ENCODE measurements at regions not wholly inside any gene's neighbourhood (a gene's known extent, or its start where the extent isn't known, plus 50 kb on each side); places are given as distances from the start of the nearest gene placed in this dataset.

DNA sequence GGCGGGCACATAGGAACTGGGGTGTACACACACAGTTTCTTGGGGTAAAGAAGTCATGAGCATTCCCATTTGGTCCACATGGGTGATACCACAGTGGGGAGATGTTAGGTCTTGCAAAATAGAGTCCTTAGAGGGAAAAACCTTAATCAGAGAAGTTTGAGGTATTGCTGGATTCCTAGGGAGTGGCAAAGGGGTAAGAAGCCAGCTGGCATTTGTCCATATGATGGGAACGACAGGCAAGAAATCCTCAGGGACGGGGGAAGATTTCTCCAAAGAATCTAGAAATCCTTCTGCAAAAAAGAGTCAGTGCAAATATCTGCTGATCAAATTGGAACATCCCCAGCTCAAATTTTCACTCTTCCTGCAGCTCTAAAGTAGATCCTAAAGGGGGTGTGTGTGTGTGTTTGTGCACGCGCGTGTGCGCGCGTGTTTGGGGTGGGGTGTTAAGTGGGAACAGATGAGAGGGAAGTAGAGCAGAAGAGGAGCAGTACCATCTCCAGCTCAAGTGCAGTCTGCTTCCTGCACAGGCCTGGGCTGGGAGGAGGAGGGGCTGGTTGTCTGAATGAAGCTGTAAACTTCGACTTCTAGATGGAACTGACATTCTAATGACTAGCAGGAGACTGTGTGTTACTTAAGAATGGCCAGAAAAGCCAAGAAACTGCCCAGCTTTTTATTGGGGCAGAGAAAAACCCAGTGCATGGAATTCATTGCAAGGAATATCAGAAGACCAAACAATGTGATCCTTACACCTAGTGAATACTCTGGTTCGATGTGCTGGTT lies 168.0 kb downstream of the SPP2 start:
- Histone ChIP-seq H3K4me3 (ENCODE audit: insufficient read length, low read depth) (no peak overlapping the region), H3K4me1 (ENCODE audit: insufficient read depth, insufficient read length) (no peaks in the 10 kb centered on the region), H3K9ac (ENCODE audit: insufficient read length, low read depth) (no peak overlapping the region), H3K9me3 (ENCODE audit: insufficient read depth, low read length) (no peaks in the 10 kb centered on the region), H3K27me3 (ENCODE audit: insufficient read depth, insufficient read length) (no peaks in the 10 kb centered on the region), H3K36me3 (ENCODE audit: insufficient read depth, insufficient read length, low read length) (no peaks in the 10 kb centered on the region)
- TF ChIP-seq SUZ12 (IDR thresholded peaks at IDR 0.05; ENCODE audit: extremely low read depth, insufficient read depth, insufficient read length) (no peak), YY1 (IDR thresholded peaks at IDR 0.05; ENCODE audit: insufficient read depth, insufficient read length) (no peak), ZNF274 (IDR thresholded peaks at IDR 0.05; ENCODE audit: low read depth, low read length) (no peak)
- DNase-seq (ENCODE audit: low read depth, low spot score) = no peak

DNA sequence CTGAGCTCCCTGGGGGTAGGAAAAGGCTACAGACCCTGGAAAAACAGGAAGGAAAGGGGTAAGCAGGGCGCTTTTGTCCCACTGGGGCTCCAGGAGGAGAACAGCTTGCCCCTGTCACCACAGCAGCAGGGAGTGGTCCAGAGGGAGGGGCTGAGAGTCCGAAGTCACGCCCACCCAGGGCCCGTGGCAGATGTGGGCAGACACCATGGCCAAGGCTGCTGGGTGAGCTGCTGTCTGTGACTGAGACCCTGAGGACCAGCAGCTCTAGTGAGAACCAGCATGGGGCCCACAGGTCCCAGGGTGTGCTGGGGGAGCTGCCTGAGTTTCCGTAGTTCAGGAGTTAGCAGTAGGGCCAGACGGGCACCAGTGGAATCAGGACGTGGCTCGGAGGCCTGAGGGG lies 162.0 kb downstream of the SPP2 start:
- Histone ChIP-seq H3K4me3 (ENCODE audit: insufficient read length, low read depth) (no peak overlapping the region), H3K9ac (ENCODE audit: insufficient read length, low read depth) (no peak overlapping the region), H3K4me1 (ENCODE audit: insufficient read depth, insufficient read length) (peaks cover 8% of the 10 kb centered on the region), H3K27me3 (ENCODE audit: insufficient read depth, insufficient read length) (no peaks in the 10 kb centered on the region), H3K36me3 (ENCODE audit: insufficient read depth, insufficient read length, low read length) (no peaks in the 10 kb centered on the region), H3K9me3 (ENCODE audit: insufficient read depth, low read length) (peaks cover under 1% of the 10 kb centered on the region; the same call in 1 of the 2 replicates)
- no peak for DNase-seq (ENCODE audit: low read depth, low spot score)
- no peak for TF ChIP-seq ZNF274 (IDR thresholded peaks at IDR 0.05; ENCODE audit: low read depth, low read length)
- TF ChIP-seq YY1 (IDR thresholded peaks at IDR 0.05; ENCODE audit: insufficient read depth, insufficient read length) = no peak
- no peak for TF ChIP-seq SUZ12 (IDR thresholded peaks at IDR 0.05; ENCODE audit: extremely low read depth, insufficient read depth, insufficient read length)

- Histone ChIP-seq H3K4me3 (ENCODE audit: insufficient read length, low read depth) (no peak overlapping the region), H3K9me3 (ENCODE audit: insufficient read depth, low read length) (peaks cover 8% of the 10 kb centered on the region), H3K36me3 (ENCODE audit: insufficient read depth, insufficient read length, low read length) (no peaks in the 10 kb centered on the region), H3K27me3 (ENCODE audit: insufficient read depth, insufficient read length) (no peaks in the 10 kb centered on the region), H3K9ac (ENCODE audit: insufficient read length, low read depth) (no peak overlapping the region), H3K4me1 (ENCODE audit: insufficient read depth, insufficient read length) (peaks cover 8% of the 10 kb centered on the region)
- no peak for DNase-seq (ENCODE audit: low read depth, low spot score)
- TF ChIP-seq SUZ12 (IDR thresholded peaks at IDR 0.05; ENCODE audit: extremely low read depth, insufficient read depth, insufficient read length) (no peak), ZNF274 (IDR thresholded peaks at IDR 0.05; ENCODE audit: low read depth, low read length) (no peak), YY1 (IDR thresholded peaks at IDR 0.05; ENCODE audit: insufficient read depth, insufficient read length) (no peak)
Observed at GRCh38 chr2:234211797-234212196, 161.3 kb downstream of the SPP2 start.

DNA sequence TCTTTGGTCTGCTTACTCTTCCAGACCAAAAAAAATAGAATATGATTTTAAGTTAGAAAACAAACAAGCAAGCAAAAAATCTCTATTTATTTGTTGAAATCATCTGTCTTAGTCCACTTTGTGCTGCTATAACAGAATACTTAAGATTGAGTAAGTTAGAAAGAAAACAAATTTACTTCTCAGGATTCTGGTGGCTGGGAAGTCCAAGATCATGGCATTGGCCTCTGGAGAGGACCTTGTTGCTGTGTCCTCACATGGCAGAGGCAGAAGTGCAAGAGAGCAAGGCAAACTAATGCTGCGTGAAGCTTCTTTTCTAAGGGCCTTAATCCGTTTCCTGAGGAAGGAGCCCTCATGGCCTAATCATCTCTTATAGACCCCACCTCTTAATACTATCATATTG lies 156.2 kb downstream of the SPP2 start:
- peaks cover 50% of the 10 kb centered on the region for H3K9me3 ChIP-seq (ENCODE audit: insufficient read depth, low read length)
- no peaks in the 10 kb centered on the region for H3K27me3 ChIP-seq (ENCODE audit: insufficient read depth, insufficient read length)
- no peaks in the 10 kb centered on the region for H3K36me3 ChIP-seq (ENCODE audit: insufficient read depth, insufficient read length, low read length)
- DNase-seq (ENCODE audit: low read depth, low spot score) = no peak
- no peak overlapping the region for H3K9ac ChIP-seq (ENCODE audit: insufficient read length, low read depth)
- TF ChIP-seq YY1 (IDR thresholded peaks at IDR 0.05; ENCODE audit: insufficient read depth, insufficient read length) = no peak
- no peak for TF ChIP-seq SUZ12 (IDR thresholded peaks at IDR 0.05; ENCODE audit: extremely low read depth, insufficient read depth, insufficient read length)
- no peak for TF ChIP-seq ZNF274 (IDR thresholded peaks at IDR 0.05; ENCODE audit: low read depth, low read length)
- no peak overlapping the region for H3K4me3 ChIP-seq (ENCODE audit: insufficient read length, low read depth)
- no peaks in the 10 kb centered on the region for H3K4me1 ChIP-seq (ENCODE audit: insufficient read depth, insufficient read length)

DNA sequence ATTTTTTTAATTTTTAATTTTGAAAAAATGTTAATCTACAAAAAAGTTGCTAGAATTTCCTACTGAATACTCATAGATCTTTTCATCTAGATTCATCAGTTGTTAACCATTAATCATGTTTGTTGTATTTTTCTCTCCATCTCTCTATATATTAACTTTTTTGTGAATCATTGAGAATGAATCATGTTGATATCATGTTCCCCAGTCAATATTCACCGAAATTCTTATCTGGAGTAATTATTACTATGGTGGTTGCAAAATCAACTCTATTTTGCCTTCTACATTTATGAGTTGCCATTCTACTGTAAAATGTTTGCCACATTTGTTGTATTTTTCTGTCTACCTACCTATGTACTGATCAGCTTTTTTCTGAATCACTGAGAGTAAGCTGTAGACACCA lies 154.0 kb downstream of the SPP2 start:
- no peaks in the 10 kb centered on the region for H3K4me1 ChIP-seq (ENCODE audit: insufficient read depth, insufficient read length)
- no peak overlapping the region for H3K9ac ChIP-seq (ENCODE audit: insufficient read length, low read depth)
- TF ChIP-seq SUZ12 (IDR thresholded peaks at IDR 0.05; ENCODE audit: extremely low read depth, insufficient read depth, insufficient read length) (no peak), ZNF274 (IDR thresholded peaks at IDR 0.05; ENCODE audit: low read depth, low read length) (no peak), YY1 (IDR thresholded peaks at IDR 0.05; ENCODE audit: insufficient read depth, insufficient read length) (no peak)
- no peak overlapping the region for H3K4me3 ChIP-seq (ENCODE audit: insufficient read length, low read depth)
- H3K36me3 ChIP-seq (ENCODE audit: insufficient read depth, insufficient read length, low read length) = no peaks in the 10 kb centered on the region
- no peaks in the 10 kb centered on the region for H3K27me3 ChIP-seq (ENCODE audit: insufficient read depth, insufficient read length)
- H3K9me3 ChIP-seq (ENCODE audit: insufficient read depth, low read length) = peaks cover 52% of the 10 kb centered on the region
- no peak for DNase-seq (ENCODE audit: low read depth, low spot score)

- H3K36me3 ChIP-seq (ENCODE audit: insufficient read depth, insufficient read length, low read length) = no peaks in the 10 kb centered on the region
- H3K4me3 ChIP-seq (ENCODE audit: insufficient read length, low read depth) = no peak overlapping the region
- H3K4me1 ChIP-seq (ENCODE audit: insufficient read depth, insufficient read length) = no peaks in the 10 kb centered on the region
- H3K9ac ChIP-seq (ENCODE audit: insufficient read length, low read depth) = no peak overlapping the region
- H3K27me3 ChIP-seq (ENCODE audit: insufficient read depth, insufficient read length) = no peaks in the 10 kb centered on the region
- TF ChIP-seq YY1 (IDR thresholded peaks at IDR 0.05; ENCODE audit: insufficient read depth, insufficient read length) (no peak), SUZ12 (IDR thresholded peaks at IDR 0.05; ENCODE audit: extremely low read depth, insufficient read depth, insufficient read length) (no peak), ZNF274 (IDR thresholded peaks at IDR 0.05; ENCODE audit: low read depth, low read length) (no peak)
- DNase-seq (ENCODE audit: low read depth, low spot score) = no peak
- peaks cover 52% of the 10 kb centered on the region for H3K9me3 ChIP-seq (ENCODE audit: insufficient read depth, low read length)
Observed at GRCh38 chr2:234203135-234203984, 152.9 kb downstream of the SPP2 start.

DNA sequence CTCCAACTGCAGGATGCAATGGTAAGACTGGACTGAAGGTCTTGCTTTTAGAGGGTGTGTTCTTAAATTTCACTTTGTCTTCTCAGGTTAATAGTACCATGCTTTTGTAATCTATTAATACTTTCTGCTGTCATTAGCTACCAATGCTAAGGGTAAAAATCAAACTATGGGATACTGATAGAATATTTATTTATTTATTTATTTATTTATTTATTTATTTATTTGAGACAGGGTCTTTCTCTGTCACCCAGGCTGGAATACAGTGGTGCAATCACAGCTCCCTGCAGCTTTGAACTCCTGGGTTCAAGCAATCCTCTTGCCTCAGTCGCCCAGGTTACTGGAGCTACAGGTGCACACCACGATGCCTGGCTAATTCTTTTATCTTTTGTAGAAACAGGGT lies 152.1 kb downstream of the SPP2 start:
- DNase-seq (ENCODE audit: low read depth, low spot score) = no peak
- Histone ChIP-seq H3K9ac (ENCODE audit: insufficient read length, low read depth) (no peak overlapping the region), H3K4me3 (ENCODE audit: insufficient read length, low read depth) (no peak overlapping the region), H3K36me3 (ENCODE audit: insufficient read depth, insufficient read length, low read length) (no peaks in the 10 kb centered on the region), H3K9me3 (ENCODE audit: insufficient read depth, low read length) (peaks cover 52% of the 10 kb centered on the region), H3K4me1 (ENCODE audit: insufficient read depth, insufficient read length) (no peaks in the 10 kb centered on the region), H3K27me3 (ENCODE audit: insufficient read depth, insufficient read length) (no peaks in the 10 kb centered on the region)
- no peak for TF ChIP-seq ZNF274 (IDR thresholded peaks at IDR 0.05; ENCODE audit: low read depth, low read length)
- TF ChIP-seq SUZ12 (IDR thresholded peaks at IDR 0.05; ENCODE audit: extremely low read depth, insufficient read depth, insufficient read length) = no peak
- no peak for TF ChIP-seq YY1 (IDR thresholded peaks at IDR 0.05; ENCODE audit: insufficient read depth, insufficient read length)

All from NT2/D1 (cell line).